ENCODE measurements at regions not wholly inside any gene's neighbourhood (a gene's known extent, or its start where the extent isn't known, plus 50 kb on each side); places are given as distances from the start of the nearest gene placed in this dataset.

DNA sequence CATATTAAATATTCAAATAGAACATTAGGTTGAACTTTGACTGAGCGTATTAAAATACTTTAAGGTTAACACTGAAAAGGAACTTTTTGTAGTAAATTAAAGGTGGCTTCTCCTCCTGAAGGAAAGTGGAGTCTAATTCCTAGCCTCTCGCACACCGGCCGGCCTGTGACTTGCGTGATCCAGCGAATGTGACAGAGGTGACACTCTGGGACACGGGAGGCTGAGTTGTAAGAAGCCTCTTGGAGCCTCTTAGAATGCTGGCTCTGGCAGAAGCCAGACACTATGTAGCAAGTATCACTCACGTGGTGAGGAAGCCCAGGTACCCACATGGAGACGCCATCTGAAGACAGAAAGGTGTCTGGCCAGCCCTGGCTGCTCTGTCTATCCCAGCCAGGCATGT, 64.9 kb upstream of the NSMCE3 start:
- no peak for TF ChIP-seq EZH2 (IDR thresholded peaks at IDR 0.05; ENCODE audit: borderline replicate concordance, low read length)
- TF ChIP-seq, protein P1, sequence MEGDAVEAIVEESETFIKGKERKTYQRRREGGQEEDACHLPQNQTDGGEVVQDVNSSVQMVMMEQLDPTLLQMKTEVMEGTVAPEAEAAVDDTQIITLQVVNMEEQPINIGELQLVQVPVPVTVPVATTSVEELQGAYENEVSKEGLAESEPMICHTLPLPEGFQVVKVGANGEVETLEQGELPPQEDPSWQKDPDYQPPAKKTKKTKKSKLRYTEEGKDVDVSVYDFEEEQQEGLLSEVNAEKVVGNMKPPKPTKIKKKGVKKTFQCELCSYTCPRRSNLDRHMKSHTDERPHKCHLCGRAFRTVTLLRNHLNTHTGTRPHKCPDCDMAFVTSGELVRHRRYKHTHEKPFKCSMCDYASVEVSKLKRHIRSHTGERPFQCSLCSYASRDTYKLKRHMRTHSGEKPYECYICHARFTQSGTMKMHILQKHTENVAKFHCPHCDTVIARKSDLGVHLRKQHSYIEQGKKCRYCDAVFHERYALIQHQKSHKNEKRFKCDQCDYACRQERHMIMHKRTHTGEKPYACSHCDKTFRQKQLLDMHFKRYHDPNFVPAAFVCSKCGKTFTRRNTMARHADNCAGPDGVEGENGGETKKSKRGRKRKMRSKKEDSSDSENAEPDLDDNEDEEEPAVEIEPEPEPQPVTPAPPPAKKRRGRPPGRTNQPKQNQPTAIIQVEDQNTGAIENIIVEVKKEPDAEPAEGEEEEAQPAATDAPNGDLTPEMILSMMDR (IDR thresholded peaks at IDR 0.05; ENCODE audit: low read length), result no peak
- Histone ChIP-seq H3K27ac (ENCODE audit: low read depth, low read length, poor library complexity, severe bottlenecking) (no peak overlapping the region), H3F3A (ENCODE audit: insufficient read depth, low read length) (no peaks in the 10 kb centered on the region), H3K9me2 (ENCODE audit: low read depth, low read length) (no peaks in the 10 kb centered on the region), H3K79me2 (ENCODE audit: insufficient read depth, low read length) (no peaks in the 10 kb centered on the region), H4K20me1 (ENCODE audit: insufficient read depth, low read length) (no peaks in the 10 kb centered on the region), H3K9me3 (ENCODE audit: low read length) (no peaks in the 10 kb centered on the region), H3K4me1 (ENCODE audit: insufficient read depth, low read length, severe bottlenecking) (no peaks in the 10 kb centered on the region), H3K4me2 (ENCODE audit: low read length) (no peak overlapping the region), H3K36me3 (ENCODE audit: insufficient read depth, low read length) (no peaks in the 10 kb centered on the region), H3K9ac (ENCODE audit: low read length) (no peak overlapping the region), H3K27me3 (ENCODE audit: insufficient read depth, low read length) (no peaks in the 10 kb centered on the region), H2AFZ (ENCODE audit: low read length) (no peak overlapping the region), H3K4me3 (ENCODE audit: low read depth, low read length, poor library complexity, severe bottlenecking) (no peak overlapping the region)

DNA sequence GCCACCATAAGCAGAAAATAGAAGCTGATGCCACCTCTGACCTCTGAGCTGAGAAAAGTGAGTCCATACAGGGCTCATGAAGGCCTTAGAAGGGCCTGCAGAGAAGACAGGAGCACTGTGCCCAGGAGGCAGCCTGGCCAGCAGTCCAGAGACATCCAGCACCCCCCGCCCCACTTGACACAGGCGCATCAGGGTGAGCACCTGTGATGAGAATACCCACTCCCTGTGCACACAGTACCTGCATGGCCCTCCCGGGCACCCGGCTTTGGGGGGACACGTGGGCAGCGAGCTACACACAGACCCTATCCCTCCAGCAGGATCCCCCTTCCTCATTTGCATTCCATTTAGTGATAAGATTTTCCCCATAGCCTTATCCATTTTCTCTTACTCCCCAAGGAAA, 63.6 kb upstream of the NSMCE3 start:
- H3K4me1 ChIP-seq (ENCODE audit: insufficient read depth, low read length, severe bottlenecking), result no peaks in the 10 kb centered on the region
- TF ChIP-seq EZH2 (IDR thresholded peaks at IDR 0.05; ENCODE audit: borderline replicate concordance, low read length), result no peak
- TF ChIP-seq, protein P1 (IDR thresholded peaks at IDR 0.05; ENCODE audit: low read length), result no peak
- no peaks in the 10 kb centered on the region for H3K27me3 ChIP-seq (ENCODE audit: insufficient read depth, low read length)
- no peaks in the 10 kb centered on the region for H3K9me2 ChIP-seq (ENCODE audit: low read depth, low read length)
- no peak overlapping the region for H2AFZ ChIP-seq (ENCODE audit: low read length)
- no peaks in the 10 kb centered on the region for H3F3A ChIP-seq (ENCODE audit: insufficient read depth, low read length)
- H4K20me1 ChIP-seq (ENCODE audit: insufficient read depth, low read length), result no peaks in the 10 kb centered on the region
- no peak overlapping the region for H3K4me3 ChIP-seq (ENCODE audit: low read depth, low read length, poor library complexity, severe bottlenecking)
- no peaks in the 10 kb centered on the region for H3K36me3 ChIP-seq (ENCODE audit: insufficient read depth, low read length)
- H3K79me2 ChIP-seq (ENCODE audit: insufficient read depth, low read length), result no peaks in the 10 kb centered on the region
- no peak overlapping the region for H3K9ac ChIP-seq (ENCODE audit: low read length)
- no peak overlapping the region for H3K27ac ChIP-seq (ENCODE audit: low read depth, low read length, poor library complexity, severe bottlenecking)
- H3K9me3 ChIP-seq (ENCODE audit: low read length), result no peaks in the 10 kb centered on the region
- H3K4me2 ChIP-seq (ENCODE audit: low read length), result no peak overlapping the region

DNA sequence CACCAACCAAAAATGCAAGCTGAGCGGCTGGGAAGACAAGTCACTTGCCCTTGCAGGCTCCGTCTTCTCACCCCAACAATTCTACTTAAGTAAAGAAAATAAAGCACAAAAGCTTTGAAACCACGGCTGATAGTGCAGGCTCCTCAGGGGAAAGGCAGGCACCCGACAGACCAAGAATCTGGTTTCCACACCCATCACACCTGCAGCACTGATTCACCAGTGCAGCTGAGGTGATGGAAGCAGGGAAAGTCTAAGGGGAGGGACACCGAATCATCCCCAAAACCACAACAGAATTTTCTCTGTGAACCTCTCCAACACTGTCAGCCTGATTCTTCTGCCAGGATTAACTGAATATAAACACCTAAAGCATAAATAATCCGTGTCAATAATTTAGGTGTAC, 62.0 kb upstream of the NSMCE3 start:
- Histone ChIP-seq H4K20me1 (ENCODE audit: insufficient read depth, low read length) (no peaks in the 10 kb centered on the region), H3K9me3 (ENCODE audit: low read length) (no peaks in the 10 kb centered on the region), H3K9ac (ENCODE audit: low read length) (no peak overlapping the region), H3K27ac (ENCODE audit: low read depth, low read length, poor library complexity, severe bottlenecking) (no peak overlapping the region), H3K79me2 (ENCODE audit: insufficient read depth, low read length) (no peaks in the 10 kb centered on the region), H3F3A (ENCODE audit: insufficient read depth, low read length) (no peaks in the 10 kb centered on the region), H3K4me3 (ENCODE audit: low read depth, low read length, poor library complexity, severe bottlenecking) (no peak overlapping the region), H3K9me2 (ENCODE audit: low read depth, low read length) (no peaks in the 10 kb centered on the region), H3K4me2 (ENCODE audit: low read length) (no peak overlapping the region), H3K27me3 (ENCODE audit: insufficient read depth, low read length) (no peaks in the 10 kb centered on the region), H3K36me3 (ENCODE audit: insufficient read depth, low read length) (no peaks in the 10 kb centered on the region), H3K4me1 (ENCODE audit: insufficient read depth, low read length, severe bottlenecking) (no peaks in the 10 kb centered on the region), H2AFZ (ENCODE audit: low read length) (no peak overlapping the region)
- no peak for TF ChIP-seq EZH2 (IDR thresholded peaks at IDR 0.05; ENCODE audit: borderline replicate concordance, low read length)
- TF ChIP-seq, protein P1 (IDR thresholded peaks at IDR 0.05; ENCODE audit: low read length), result no peak
